Smooth muscle cell (in vitro differentiated cells): ENCODE measurements at regions not wholly inside any gene's neighbourhood (a gene's known extent, or its start where the extent isn't known, plus 50 kb on each side); places are given as distances from the start of the nearest gene placed in this dataset.

Experiments used
- DNase-seq: peaks from one replicate; lab custom pipeline; 2025; ENCODE audit not compliant: unreplicated experiment; lab: John Stamatoyannopoulos, UW
- H2AFZ ChIP-seq: fragments of 200-600 bp; sonication (generic); 2 replicates; pipeline ENCODE4 v1.6.0; 2016; ENCODE audit warnings: antibody characterized with exemption, low read depth, mild to moderate bottlenecking
- H3F3A ChIP-seq: fragments of 200-600 bp; sonication (generic); 2 replicates; pipeline ENCODE4 v1.6.0; 2017; ENCODE audit warnings: antibody characterized with exemption, low read depth
- H3K27ac ChIP-seq: fragments of 200-600 bp; sonication (generic); 2 replicates; pipeline ENCODE4 v1.5.1; 2016; ENCODE audit warnings: low read depth, mild to moderate bottlenecking
- H3K27me3 ChIP-seq: fragments of 200-600 bp; sonication (generic); 2 replicates; pipeline ENCODE4 v1.6.1; 2016; ENCODE audit warnings: low read depth, mild to moderate bottlenecking
- H3K36me3 ChIP-seq: fragments of 200-600 bp; sonication (generic); 2 replicates; pipeline ENCODE4 v1.5.1; 2016; ENCODE audit warnings: low read depth
- H3K4me1 ChIP-seq: fragments of 200-600 bp; sonication (generic); 2 replicates; pipeline ENCODE4 v1.5.1; 2016; ENCODE audit warnings: low read depth
- H3K4me2 ChIP-seq: fragments of 200-600 bp; sonication (generic); 2 replicates; pipeline ENCODE4 v1.6.0; 2016; ENCODE audit warnings: mild to moderate bottlenecking
- H3K4me3 ChIP-seq: fragments of 200-600 bp; sonication (generic); 2 replicates; pipeline ENCODE4 v1.5.1; 2016; ENCODE audit warnings: mild to moderate bottlenecking
- H3K79me2 ChIP-seq: fragments of 200-600 bp; sonication (generic); 2 replicates; pipeline ENCODE4 v1.6.0; 2016; ENCODE audit warnings: low read depth, mild to moderate bottlenecking
- H3K9ac ChIP-seq: fragments of 200-600 bp; sonication (generic); 2 replicates; pipeline ENCODE4 v1.6.0; 2016; ENCODE audit warnings: low read depth
- H3K9me3 ChIP-seq: fragments of 200-600 bp; sonication (generic); replicated peaks from 2 replicates; pipeline ENCODE4 v1.5.1; 2016; ENCODE audit warnings: low read depth
- H4K20me1 ChIP-seq: fragments of 200-600 bp; sonication (generic); 2 replicates; pipeline ENCODE4 v1.6.0; 2016; ENCODE audit warnings: low read depth
- WGBS: methylation state at CpG from one replicate; pipeline ENCODE4 v1.1.7; 2016; ENCODE audit warnings: low lambda C conversion rate; 5-methylcytosine and 5-hydroxymethylcytosine counted together
- TF ChIP-seq, protein P1 (sequence below): fragments of 200-600 bp; sonication (generic); IDR thresholded peaks from 2 replicates; pipeline ENCODE4 v1.5.1; 2017; ENCODE audit warnings: borderline replicate concordance, mild to moderate bottlenecking, antibody characterized with exemption; ENCODE audit not compliant: insufficient read depth, poor library complexity, severe bottlenecking

DNA sequence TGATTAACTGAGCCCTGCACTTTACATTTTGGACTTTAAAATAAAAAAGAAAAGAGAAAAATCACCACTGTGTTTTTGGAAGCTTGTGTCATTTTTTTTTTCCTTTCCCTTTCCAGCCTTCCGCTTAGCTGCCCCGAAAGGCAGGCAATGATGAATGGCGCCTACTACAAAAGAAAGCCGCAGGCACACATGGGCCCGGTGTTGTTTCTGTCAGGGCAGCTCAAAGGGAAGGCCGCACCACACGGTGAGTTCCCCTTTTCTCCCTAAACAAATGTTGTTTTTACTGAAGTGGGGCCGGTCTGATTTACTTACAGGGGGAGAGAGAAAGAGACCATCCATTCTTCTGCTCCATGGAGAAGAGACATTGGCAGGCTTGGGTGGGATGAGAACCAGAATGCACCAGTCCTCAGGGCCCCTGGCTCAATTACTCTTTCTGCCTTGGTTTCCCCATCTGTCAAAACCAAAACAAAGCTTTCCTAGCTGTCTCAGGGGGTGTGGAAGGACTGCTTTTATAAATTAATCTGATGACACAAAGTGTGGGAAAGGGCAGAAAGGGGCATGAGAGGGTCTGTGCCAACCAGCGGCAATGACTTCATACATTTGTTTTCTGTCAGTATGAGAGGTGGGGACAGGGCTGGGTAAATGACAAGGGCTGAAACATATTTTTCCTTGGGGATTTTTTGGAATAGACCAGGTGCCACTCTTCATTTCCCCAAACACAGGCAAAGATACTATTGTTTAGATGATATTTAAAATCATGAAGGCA lies 91.4 kb upstream of the PLXNA2 start:
- no peak for DNase-seq
- H3K27me3 ChIP-seq, result no peaks in the 10 kb centered on the region
- no peak overlapping the region for H3K4me2 ChIP-seq
- no peak overlapping the region for H3K9ac ChIP-seq
- no peaks in the 10 kb centered on the region for H3K79me2 ChIP-seq
- H3K27ac ChIP-seq, result no peak overlapping the region
- no peaks in the 10 kb centered on the region for H3K9me3 ChIP-seq
- TF ChIP-seq, protein P1, sequence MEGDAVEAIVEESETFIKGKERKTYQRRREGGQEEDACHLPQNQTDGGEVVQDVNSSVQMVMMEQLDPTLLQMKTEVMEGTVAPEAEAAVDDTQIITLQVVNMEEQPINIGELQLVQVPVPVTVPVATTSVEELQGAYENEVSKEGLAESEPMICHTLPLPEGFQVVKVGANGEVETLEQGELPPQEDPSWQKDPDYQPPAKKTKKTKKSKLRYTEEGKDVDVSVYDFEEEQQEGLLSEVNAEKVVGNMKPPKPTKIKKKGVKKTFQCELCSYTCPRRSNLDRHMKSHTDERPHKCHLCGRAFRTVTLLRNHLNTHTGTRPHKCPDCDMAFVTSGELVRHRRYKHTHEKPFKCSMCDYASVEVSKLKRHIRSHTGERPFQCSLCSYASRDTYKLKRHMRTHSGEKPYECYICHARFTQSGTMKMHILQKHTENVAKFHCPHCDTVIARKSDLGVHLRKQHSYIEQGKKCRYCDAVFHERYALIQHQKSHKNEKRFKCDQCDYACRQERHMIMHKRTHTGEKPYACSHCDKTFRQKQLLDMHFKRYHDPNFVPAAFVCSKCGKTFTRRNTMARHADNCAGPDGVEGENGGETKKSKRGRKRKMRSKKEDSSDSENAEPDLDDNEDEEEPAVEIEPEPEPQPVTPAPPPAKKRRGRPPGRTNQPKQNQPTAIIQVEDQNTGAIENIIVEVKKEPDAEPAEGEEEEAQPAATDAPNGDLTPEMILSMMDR, result no peak
- no peak overlapping the region for H3K4me3 ChIP-seq
- 91% methylated on average over 9 of the region's 9 CpGs for WGBS
- H3F3A ChIP-seq, result no peaks in the 10 kb centered on the region
- no peaks in the 10 kb centered on the region for H4K20me1 ChIP-seq
- H2AFZ ChIP-seq, result no peak overlapping the region
- H3K36me3 ChIP-seq, result no peaks in the 10 kb centered on the region
- peaks cover 25% of the 10 kb centered on the region for H3K4me1 ChIP-seq

DNA sequence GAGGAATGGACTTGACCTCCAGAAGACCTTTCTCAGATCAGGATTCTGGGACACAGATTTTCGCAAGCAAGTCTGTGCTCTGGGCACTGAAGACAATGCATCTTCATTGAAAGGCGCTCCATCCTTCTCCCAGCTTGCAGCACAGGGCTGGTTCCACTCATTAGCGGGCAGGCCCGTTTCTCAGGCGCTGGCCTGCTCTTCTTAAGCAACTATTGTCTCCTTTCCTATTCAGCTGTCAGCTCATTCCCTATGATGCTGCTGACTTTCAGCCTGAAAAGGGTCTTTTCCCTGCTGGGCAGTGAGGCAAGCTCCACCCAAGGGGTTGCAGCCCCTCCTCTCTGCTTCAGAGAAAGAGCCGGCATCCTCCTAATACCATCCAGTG lies 91.9 kb upstream of the PLXNA2 start:
- TF ChIP-seq, protein P1, result no peak
- H2AFZ ChIP-seq, result no peak overlapping the region
- WGBS, result 98% methylated on average over 6 of the region's 6 CpGs
- H3K27ac ChIP-seq, result no peak overlapping the region
- no peaks in the 10 kb centered on the region for H3K79me2 ChIP-seq
- no peaks in the 10 kb centered on the region for H4K20me1 ChIP-seq
- H3K27me3 ChIP-seq, result no peaks in the 10 kb centered on the region
- no peaks in the 10 kb centered on the region for H3F3A ChIP-seq
- no peak overlapping the region for H3K4me2 ChIP-seq
- H3K9ac ChIP-seq, result no peak overlapping the region
- no peaks in the 10 kb centered on the region for H3K36me3 ChIP-seq
- peaks cover 25% of the 10 kb centered on the region for H3K4me1 ChIP-seq
- H3K9me3 ChIP-seq, result no peaks in the 10 kb centered on the region
- no peak for DNase-seq
- H3K4me3 ChIP-seq, result no peak overlapping the region

DNA sequence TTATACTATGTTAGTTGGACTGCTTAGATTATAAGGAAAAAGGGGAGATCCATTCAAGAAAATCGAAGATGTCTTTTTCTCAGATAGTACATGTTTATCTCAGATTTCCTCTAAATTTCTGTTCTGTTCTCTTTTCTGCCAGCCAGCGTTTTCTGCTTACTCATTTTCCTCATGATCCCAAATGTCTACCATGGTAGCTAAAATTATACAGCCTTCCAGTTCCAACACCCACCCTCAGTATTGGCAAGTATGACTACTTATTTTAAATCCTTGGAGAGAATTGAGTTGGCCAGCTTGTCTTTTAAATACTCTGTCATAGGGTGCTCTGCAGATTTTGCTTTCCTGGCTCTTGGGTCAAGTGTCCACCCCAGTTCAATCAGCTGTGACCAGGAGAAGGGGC lies 95.7 kb upstream of the PLXNA2 start:
- 88% methylated on average over 2 of the region's 2 CpGs for WGBS
- peaks cover 15% of the 10 kb centered on the region for H3K4me1 ChIP-seq
- H3K9ac ChIP-seq, result no peak overlapping the region
- H3F3A ChIP-seq, result no peaks in the 10 kb centered on the region
- H3K9me3 ChIP-seq, result no peaks in the 10 kb centered on the region
- TF ChIP-seq, protein P1, result no peak
- DNase-seq, result no peak
- H3K4me3 ChIP-seq, result no peak overlapping the region
- H3K4me2 ChIP-seq, result no peak overlapping the region
- H2AFZ ChIP-seq, result no peak overlapping the region
- H3K27ac ChIP-seq, result no peak overlapping the region
- H3K27me3 ChIP-seq, result no peaks in the 10 kb centered on the region
- no peaks in the 10 kb centered on the region for H3K79me2 ChIP-seq
- H4K20me1 ChIP-seq, result no peaks in the 10 kb centered on the region
- H3K36me3 ChIP-seq, result no peaks in the 10 kb centered on the region

DNA sequence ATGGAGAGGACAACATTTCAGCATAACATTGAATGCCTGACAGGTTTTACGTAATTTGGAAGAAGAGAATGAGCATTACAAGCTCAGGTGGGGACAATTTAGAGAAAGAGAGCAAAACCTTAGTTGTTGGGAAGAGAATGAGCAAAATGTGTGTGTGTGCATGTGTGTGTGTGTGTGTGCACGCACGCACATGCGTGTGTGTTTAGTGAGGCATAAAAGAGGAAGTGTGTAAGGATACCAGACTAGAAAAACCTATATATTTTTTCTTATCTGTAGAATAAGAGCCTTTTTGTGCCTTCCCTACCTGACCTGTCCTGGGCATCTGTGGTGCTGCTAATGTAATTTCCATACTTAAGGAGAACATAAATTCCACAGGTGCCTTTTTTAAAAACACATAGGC lies 99.0 kb upstream of the PLXNA2 start:
- Histone ChIP-seq H4K20me1 (no peaks in the 10 kb centered on the region), H3F3A (no peaks in the 10 kb centered on the region), H3K79me2 (no peaks in the 10 kb centered on the region), H3K4me1 (no peaks in the 10 kb centered on the region), H3K36me3 (no peaks in the 10 kb centered on the region), H2AFZ (no peak overlapping the region), H3K9me3 (no peaks in the 10 kb centered on the region), H3K4me3 (no peak overlapping the region), H3K27ac (no peak overlapping the region), H3K27me3 (no peaks in the 10 kb centered on the region), H3K9ac (no peak overlapping the region), H3K4me2 (no peak overlapping the region)
- TF ChIP-seq, protein P1, result no peak
- DNase-seq, result no peak
- WGBS, result 94% methylated on average over 4 of the region's 4 CpGs
